HG03108 (cell line): ENCODE measurements at regions not wholly inside any gene's neighbourhood (a gene's known extent, or its start where the extent isn't known, plus 50 kb on each side); places are given as distances from the start of the nearest gene placed in this dataset.

Experiments used
- ATAC-seq: cut with Tn5 transposase; IDR thresholded peaks from one replicate; pipeline ENCODE4 v1.9.1; 2021; ENCODE audit warnings: moderate library complexity; ENCODE audit not compliant: unreplicated experiment

DNA sequence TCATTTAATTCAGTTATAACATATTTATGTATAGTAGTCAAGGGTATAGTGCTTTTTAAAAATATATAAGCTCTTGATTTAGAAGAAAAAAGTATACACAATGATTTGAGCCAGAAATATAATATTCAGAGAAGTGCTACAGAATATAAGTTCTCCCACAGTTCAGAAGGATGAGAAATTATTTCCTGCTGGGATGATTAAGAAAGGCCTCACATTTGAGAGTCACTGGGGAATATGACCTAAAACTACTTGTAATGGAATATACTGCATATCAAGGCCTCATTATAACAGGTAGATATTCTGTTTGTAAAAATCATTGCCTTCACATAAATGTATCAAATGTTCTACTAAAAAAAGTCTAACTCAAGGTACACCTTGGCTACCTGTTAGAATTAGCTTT lies 203.5 kb downstream of the MBD2 start:
- ATAC-seq: no peak

DNA sequence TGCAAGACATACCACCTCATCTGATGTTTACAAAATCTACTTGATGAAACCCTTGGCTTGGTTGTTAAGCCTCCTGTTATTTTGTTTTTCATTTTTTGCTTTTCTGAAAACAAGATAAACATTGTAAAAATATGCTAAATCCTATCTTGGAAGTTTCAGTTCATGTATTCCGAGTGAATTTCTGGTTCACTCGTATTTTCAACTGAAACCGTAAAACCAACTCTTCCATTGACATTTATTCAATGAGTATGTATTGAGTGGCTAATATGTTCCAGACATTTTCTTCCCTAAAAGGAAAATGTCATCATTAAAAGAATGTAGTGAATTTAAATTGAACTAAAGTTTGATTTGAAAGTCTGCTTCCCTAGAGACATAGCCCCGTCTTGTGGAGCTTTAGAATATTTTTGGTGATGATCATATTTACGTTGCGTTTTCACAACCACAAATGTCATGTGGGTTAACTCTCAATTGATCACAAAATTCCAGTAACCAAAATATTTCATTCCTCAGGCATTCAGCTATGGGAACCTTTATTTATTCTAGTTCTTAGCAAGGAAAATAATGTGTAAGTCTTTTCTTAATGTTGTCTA lies 204.2 kb downstream of the MBD2 start:
- ATAC-seq: no peak

DNA sequence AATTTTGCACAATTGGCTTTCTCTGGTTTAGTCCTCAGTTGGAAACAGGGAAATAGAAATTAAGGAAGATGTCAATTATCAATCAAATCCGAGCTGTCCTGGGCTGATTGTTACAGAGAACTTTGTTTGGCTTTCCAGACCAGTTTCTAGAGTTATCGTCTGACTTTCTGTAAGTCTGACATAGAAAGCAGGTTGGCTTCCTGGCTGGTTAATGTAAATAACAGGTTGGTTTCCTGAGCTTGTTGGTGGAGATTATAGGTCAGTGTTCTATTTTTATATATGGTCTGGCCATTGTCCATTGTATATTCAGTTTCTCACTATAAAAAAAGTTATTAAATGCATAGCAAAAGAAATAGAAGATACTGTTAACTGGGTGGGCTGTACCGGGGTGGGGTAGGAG lies 204.8 kb downstream of the MBD2 start:
- no peak for ATAC-seq

DNA sequence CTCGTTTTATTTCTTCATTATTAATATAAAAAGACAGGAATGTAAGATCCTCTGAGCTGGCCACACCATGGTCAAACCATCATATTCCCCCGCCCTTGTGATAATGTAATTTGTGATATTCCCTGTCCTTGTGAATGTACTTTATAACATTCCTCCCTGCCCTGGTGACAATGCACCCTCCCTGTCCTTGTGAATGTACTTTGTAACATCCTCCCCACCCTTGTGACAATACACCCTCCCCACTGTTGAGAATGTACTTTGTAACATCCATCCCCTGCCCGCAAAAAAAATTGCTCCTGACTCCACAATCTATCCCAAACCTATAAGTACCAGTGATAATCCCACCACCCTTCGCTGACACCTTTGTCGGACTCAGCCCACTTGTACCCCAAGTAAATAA lies 211.0 kb downstream of the MBD2 start:
- no peak for ATAC-seq

DNA sequence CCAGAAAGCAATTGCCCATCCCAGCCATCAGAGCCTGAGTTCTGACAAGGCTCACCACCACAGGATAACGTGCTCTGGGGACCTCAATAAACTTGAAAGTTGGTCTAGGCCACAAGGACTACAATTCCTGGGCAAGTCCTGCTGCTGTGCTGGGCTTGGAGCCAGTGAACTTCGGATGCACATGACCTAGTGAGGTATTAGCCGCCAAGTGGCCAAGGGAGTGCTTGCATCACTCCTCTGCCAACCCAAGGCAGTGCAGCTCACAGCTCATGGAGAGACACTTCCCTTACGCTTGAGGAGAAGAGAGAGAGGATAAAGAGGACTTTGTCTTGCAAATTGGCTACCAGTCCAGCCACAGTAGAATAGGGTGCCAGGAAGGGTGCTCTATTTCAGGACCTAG lies 219.6 kb downstream of the MBD2 start:
- ATAC-seq: no peak

DNA sequence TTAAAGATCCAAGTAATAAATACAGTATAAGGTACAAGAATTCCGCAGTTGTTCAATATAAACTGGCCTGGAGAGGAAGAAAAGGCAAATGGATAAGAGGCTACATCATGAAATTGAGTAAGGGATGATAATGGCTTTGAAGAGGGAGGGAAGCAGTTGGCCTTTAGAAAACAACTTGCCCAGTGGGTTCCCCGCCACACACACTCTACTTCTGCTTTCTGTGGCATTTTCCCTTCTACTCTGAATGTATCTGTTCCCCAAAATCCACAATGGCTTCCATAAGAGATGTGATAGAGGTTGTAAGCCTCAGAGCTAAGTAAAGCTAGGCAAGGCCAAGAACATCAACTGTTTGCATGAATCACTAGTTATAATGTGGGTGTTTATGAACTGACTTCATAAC lies 221.3 kb downstream of the MBD2 start:
- ATAC-seq: no peak

DNA sequence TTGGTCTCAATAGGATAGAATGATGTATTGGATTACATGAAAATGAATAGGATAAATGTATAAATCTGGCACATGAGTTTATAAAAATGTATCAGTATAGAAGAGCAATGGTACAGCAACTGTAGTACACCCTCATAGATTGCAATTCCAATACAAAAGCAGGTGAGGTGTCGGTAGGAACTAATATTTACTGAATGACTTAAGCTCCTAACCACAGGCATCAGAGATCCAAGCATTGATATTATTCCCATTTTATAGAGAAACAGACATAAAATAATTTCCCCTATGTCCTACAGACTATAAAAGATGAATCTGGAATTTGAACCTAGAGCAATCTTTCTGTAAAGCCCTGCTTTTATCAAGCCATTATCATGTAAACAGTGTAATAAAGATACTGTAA lies 227.4 kb downstream of the MBD2 start:
- ATAC-seq: no peak

DNA sequence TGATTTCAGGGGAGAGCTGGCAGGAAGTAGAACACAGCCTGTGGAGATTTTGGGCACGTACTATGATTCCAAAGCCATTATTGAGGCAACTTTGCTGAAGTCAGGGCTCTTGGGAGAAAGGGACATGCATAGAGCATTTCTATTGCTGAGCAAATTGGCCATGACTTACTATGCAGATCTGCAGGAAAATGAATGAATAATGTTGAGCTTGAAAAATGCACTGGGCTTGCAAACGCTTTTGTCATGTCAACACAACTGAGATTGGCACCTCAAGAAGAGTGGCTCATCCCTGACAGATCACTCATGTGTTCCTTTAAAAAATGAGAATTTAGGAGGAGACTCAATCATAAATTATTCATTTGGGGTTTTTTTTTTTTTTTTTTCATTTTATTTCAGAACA lies 230.5 kb downstream of the MBD2 start:
- no peak for ATAC-seq

DNA sequence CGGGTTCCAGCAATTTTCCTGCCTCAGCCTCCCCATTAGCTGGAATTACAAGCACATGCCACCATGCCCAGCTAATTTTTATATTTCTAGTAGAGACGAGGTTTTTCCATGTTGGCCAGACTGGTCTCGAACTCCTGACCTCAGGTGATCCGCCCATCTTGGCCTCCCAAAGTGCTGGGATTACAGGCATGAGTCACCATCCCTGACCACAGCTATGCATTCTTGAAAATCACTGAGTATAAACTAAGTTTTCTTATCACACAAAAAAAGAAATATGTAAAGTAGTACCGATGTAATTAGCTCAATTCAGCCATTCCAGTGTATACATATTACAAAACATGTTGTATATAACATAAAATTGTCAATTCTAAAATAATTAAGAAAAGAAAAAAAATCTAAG lies 232.7 kb downstream of the MBD2 start:
- no peak for ATAC-seq

DNA sequence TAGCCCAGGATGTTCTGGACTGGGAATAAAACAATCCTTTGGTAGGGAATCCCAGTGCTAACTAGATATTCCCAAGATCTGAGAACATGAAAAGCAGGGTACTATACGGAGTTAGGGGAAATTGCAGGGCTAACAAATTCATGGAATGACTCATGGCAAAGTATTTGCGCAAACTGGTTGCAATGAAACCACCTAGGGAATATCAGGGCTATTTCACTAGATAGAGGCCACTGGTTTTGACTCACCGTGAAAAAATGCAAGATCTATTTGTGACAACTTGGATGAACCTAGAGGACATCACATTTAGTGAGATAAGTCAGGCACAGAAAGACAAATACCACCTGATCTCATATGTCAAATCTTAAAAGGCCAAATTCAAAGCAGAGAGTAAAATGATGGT lies 233.3 kb downstream of the MBD2 start:
- ATAC-seq: no peak

DNA sequence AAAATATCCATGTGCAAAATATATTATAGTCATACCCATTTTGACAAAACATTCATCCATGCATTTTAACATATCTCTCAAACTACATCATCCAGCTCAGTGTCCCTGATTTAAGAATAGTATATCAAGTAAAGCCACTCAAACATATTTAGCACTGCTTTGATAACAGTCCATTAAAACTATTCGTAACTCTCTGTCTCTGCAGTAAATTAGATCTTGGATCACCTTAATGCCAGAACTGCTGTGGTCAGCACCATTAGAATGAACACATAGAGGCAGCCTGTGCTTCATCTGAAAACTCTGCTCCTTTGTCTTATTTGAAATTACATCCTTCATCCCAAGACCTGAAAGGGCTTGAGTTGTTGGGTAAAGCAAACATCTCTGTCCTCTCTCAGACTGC lies 234.0 kb downstream of the MBD2 start:
- ATAC-seq: no peak

DNA sequence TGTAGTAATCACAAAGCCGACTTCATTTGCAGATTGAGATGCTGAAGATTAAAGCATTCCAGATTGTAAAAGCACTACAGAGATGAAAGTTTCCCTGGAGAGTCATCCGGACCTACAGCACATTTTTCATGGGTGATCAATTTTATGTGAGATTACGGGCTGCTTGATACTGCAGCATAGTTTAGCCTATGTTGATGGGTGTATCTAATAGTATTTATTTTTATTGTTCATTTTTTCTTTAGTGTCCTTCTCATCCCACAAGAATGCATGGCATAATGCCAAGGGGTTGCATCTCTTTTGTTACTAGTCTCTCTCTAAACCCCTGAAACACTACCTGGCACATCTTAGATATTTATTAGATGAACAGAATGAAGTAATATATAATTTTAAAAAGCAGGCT lies 240.4 kb downstream of the MBD2 start:
- no peak for ATAC-seq

DNA sequence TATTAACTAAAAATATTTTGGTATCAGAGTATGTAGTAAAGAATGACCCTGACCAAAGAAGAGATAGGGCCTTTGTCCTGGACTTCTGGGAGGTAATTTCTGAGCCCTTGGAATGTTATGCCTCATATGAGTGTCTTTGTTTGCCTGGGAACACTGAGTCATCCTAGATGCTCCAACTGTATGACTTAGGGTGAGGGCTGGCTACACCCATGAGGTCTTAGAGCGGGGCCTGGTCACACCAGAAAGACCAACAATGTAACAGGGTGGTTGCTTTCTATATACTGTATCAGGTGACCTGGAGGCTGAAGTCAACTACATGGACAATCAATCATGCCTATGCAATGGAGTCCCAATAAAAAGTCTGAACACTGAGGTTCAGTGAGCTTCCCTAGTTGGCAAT lies 253.1 kb downstream of the MBD2 start:
- no peak for ATAC-seq

DNA sequence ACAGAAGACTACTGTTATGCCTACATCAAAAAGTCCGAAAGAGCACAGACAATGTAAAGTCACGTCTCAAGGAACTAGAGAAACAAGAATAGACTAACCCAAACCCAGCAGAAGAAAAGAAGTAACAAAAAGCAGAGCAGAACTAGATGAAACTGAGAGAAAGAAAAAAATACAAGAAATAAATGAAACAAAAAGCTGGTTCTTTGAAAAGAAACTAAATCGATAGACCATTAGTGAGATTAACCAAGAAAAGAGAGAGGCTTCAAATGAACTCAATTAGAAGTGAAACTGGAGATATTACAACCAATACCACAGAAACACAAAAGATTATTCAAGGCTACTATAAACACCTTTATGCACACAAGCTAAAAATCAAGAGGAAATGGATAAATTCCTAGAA lies 271.8 kb downstream of the MBD2 start:
- no peak for ATAC-seq

DNA sequence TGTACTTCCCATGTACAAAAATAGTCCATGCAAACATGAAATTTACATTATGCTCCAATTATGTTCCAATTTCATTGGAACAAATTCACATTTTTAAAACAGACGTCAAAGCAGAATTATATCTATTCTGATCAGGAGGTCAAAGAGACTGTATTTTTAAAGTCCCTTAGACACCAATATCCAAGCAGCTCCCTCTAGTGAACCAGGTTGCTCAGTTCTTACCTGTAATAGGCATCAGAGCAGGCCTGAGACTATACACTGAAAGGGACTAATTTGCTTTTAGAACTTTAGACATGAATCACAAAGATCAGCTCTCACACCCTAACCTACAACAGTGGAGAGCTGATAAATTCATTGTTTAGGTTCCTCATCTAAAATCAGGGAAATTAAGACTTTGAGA lies 273.9 kb downstream of the MBD2 start:
- ATAC-seq: no peak

DNA sequence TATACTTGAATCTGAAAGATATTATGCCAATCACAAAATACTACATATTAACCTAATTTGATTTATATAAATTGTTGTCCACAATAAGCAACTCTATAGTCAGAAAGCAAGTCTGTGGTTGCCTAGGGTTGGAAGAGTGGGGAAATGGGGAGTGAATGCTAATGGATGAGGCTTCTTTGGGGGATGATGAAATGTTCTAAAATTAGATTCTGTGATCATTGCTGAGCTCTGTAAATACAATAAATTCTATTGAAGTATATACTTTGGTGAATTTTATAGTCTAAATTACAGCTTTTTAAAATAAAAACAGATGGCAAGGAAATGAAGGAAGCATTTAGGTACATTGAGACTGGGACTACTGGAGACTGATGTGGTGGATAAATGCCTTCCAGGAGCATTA lies 275.5 kb downstream of the MBD2 start:
- ATAC-seq: no peak

DNA sequence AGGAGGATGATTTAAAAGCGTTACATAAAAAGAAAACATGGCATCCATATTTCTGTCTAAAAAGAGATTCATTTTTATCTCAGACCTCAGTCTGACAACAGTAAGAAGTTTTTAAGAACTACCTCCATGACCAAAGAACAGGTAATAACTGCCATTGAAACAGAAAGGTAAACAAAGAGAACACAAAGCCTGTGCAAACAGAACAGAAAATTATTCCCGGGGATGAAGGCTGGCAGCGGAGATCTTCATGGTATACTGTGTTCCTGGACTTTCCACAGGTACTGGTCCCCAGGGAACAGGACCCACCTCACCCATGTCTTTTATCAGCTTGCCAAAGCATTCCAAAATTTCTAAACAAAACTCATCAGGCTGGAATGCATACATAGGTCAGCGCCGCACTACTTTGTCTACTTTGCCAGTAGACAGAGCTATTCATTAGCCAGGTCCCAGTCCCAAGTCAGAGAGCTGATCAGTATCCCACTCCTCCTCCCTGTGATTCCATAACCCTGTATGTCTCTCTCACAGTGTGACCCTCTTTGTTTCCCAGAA lies 277.3 kb downstream of the MBD2 start:
- no peak for ATAC-seq

DNA sequence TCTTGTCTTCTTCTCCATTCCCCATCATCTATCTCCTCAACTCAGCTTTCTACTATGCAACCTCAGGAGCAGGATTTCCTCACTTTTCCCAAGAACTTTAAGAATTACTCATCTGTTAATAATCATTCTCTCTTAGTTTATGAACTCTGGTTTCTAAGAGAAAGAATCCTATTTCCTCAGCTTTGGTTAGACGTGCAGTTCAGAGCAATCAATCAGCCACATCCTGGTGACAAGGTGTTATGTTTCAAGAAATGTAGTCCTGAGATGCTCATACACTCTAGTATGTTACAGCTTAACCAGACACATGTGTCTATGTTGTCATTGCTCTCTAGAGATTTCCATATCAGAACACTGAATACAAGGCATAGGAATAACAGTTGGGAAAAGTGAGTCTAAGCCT lies 277.9 kb downstream of the MBD2 start:
- no peak for ATAC-seq

DNA sequence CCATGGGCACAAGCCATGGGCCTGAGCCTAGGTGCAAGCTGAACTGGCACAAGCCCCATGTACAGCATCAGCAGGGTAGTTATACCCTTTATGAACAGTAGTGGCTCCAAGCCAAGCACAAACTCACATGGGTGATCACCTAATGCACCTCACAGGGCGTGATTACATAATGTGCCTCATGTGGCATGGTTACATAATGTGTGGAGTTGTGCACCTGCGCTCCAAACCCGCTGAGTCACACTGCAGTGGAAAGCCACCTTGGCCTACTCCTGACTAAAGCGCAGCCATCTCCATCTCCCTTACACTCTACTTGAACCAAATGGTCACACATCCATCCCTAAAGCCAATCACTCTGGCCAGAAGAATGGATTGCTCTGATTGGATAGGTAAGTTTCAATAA lies 279.7 kb downstream of the MBD2 start:
- no peak for ATAC-seq

DNA sequence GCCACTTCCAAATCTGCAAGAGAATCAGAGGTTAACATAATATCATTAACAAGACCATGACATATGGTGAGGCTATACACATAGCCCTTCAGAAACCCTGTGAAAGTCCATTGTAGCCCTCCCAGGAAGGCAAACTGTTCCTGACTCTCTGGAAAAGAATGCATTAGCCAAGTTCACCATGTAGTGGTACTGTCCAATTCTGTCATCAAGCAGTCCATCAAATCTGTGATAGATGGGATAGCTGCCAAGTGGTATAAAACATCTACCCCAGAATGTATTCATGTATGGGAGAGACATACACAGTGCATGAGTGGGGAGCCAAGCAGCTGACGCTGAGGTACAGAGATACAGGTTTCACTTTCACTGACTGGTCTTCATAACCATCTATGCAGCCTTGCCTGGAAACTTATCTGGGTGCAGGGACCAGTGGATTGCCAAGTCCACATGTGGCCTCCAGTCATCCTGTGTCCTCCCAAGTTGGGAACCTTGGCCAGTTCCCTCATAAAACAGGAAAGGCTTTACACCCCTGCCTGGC lies 281.1 kb downstream of the MBD2 start:
- no peak for ATAC-seq

DNA sequence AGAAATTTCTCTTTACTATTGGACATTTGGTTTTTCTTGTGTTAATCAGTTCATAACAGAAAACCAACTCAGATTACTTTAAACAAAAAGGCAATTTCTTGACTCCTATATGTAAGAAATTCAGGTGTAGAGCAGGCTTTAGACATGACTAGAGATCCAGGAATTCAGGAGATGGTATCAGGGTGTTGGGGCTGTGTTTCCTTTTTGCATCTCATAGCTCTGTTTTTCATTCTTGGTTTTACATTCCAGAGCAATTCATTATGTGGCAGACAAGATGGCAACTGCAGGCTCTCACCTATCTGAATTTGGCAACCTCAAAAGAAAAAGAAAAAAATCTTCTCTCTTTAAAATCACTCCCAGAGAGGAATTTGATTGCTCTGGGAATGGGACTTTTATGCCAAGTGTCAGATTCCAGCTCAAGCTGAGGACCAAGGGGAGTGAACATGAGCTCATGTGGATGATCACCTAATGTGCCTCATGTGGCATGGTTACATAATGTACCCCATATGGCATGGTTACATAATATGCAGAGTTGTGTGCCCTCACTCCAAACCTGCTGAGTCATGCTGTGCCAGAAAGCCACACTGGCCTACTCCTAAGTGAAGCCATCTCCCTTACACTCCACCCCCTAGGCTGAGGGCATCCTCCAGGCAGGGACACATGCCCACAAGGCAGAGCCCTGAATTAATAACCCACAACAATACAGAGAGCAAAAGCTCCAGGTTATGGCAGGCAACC lies 282.7 kb downstream of the MBD2 start:
- ATAC-seq: no peak

DNA sequence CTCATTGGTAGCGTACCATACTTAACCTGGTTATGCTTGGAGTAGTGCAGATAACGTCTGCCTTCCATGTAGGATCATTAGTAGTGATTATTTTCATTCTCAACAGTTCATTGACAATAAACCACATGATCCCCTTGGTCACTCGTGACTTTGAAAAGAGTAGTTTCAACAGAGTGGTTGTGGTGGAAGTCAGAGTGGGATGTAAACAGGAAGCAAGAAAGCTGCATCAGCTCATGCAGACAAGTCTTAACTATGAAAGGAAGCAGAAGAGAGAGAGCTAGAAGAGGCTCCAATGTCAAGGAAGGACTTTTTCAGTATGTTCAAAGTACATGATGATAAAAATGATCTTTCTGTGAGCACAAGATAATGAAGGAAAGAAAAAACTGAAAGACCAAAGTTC lies 287.4 kb downstream of the MBD2 start:
- no peak for ATAC-seq

DNA sequence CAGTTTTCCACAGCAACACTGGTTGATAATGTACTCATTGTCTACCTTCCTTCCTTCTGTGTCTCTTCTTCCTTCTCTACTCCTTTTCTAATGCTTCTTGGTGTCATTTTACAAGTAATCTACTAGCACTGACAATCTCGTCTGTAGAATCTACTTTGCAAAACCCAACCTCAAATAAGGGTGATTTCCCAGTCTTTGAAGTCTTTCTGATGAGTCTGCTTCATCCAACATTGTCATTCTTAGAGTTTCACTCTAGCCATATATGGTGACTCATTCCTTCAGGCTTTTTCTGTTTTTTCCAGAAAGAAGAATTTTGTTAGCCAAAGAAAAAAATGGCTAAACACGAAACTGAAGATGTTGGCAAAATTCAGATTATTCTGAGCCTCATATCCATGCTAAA lies 288.7 kb downstream of the MBD2 start:
- ATAC-seq: no peak
